ENCODE measurements at regions not wholly inside any gene's neighbourhood (a gene's known extent, or its start where the extent isn't known, plus 50 kb on each side); places are given as distances from the start of the nearest gene placed in this dataset.

DNA sequence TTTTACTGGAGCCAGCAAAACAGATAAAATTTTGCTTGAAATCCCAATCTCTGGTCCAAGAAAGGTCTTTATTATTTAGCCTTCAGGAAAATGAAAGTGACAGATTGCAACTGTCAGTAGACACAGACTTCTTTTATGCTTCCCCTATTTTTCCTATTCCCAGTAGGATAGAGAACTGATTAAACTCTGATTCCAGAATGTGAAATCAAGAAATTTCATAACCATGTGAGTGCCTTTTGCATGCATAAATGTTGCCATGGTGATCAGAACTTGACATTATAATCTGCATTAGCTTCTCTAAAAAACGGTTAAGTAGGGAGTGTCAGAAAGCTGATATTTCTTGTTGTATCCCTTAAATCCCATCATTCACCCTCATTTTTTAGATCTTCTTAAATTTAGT lies 255.2 kb upstream of the GABRA2 start:
- Histone ChIP-seq H2AK5ac (ENCODE audit: low read depth, low read length) (no peak overlapping the region), H2BK120ac (replicated peaks; ENCODE audit: low read depth, low read length) (no peak overlapping the region), H2BK12ac (ENCODE audit: low read depth, low read length) (no peak overlapping the region), H3K27ac (ENCODE audit: low read depth, low read length) (no peak overlapping the region), H3K27me3 (replicated peaks in 1 of 4; ENCODE audit: control insufficient read depth in 3 of 4, extremely low read depth in 1 of 4, insufficient read depth in 3 of 4, low read length in 3 of 4) (no peaks in the 10 kb centered on the region), H3K36me3 (ENCODE audit: control insufficient read depth in 2 of 4, insufficient read depth in 4 of 4, low read length in 3 of 4) (no peaks in the 10 kb centered on the region), H3K23me2 (ENCODE audit: low read depth, low read length) (no peaks in the 10 kb centered on the region), H4K20me1 (replicated peaks in 1 of 2; ENCODE audit: control insufficient read depth in 1 of 2, insufficient read depth in 2 of 2, low read length in 2 of 2) (no peaks in the 10 kb centered on the region), H3K79me2 (ENCODE audit: control insufficient read depth in 1 of 2, insufficient read depth in 2 of 2, low read length in 2 of 2) (no peaks in the 10 kb centered on the region), H3K9ac (replicated peaks in 1 of 4; ENCODE audit: extremely low read depth in 1 of 4, low read depth in 3 of 4, low read length in 3 of 4) (no peak overlapping the region), H3K4ac (replicated peaks; ENCODE audit: insufficient read length, low read depth, low read length) (no peak overlapping the region), H4K5ac (ENCODE audit: insufficient read length, low read depth, low read length) (no peak overlapping the region), H2BK20ac (ENCODE audit: low read length) (no peak overlapping the region), H3K4me1 (replicated peaks in 1 of 4; ENCODE audit: control insufficient read depth in 3 of 4, insufficient read depth in 4 of 4, low read length in 3 of 4) (no peaks in the 10 kb centered on the region; a peak in 1 of 7 replicates), H3K18ac (ENCODE audit: extremely low read depth, low read length) (no peak overlapping the region), H2AFZ (ENCODE audit: low read length) (no peak overlapping the region), H2BK15ac (ENCODE audit: low read length) (no peak overlapping the region), H3K14ac (ENCODE audit: insufficient read length) (no peak overlapping the region), H3K4me3 (ENCODE audit: extremely low read depth in 1 of 4, insufficient read depth in 2 of 4, low read depth in 3 of 4, low read length in 4 of 4) (no peak overlapping the region), H3K4me2 (ENCODE audit: insufficient read depth in 1 of 2, low read depth in 2 of 2, low read length in 2 of 2) (no peak overlapping the region), H3K56ac (replicated peaks; ENCODE audit: insufficient read length, low read depth, low read length) (no peak overlapping the region), H2BK5ac (ENCODE audit: low read depth, low read length) (no peak overlapping the region), H4K91ac (replicated peaks; ENCODE audit: insufficient read length, low read length) (no peak overlapping the region), H3K79me1 (ENCODE audit: low read depth, low read length) (no peaks in the 10 kb centered on the region), H3K9me3 (ENCODE audit: insufficient read depth in 2 of 2, low read depth in 1 of 2, low read length in 1 of 2) (no peaks in the 10 kb centered on the region), H4K8ac (ENCODE audit: extremely low read depth, insufficient read depth, low read length) (no peak overlapping the region), H3K23ac (ENCODE audit: insufficient read length) (no peak overlapping the region)
- no peak for TF ChIP-seq CEBPB (IDR thresholded peaks at IDR 0.05; ENCODE audit: low read depth, low read length)
- no peak for TF ChIP-seq RFX5 (IDR thresholded peaks at IDR 0.05; ENCODE audit: borderline replicate concordance, low read depth, low read length)
- TF ChIP-seq KDM1A (IDR thresholded peaks at IDR 0.05; ENCODE audit: borderline replicate concordance, low read length): no peak
- ChIA-PET CTCF (ENCODE audit: partially characterized antibody) (interaction anchor here (0.6 to 4.8 kb wide), 2 partner anchors 146 to 314 kb away, joined by 3 to 92 read pairs; no protein-coding TSS in a partner anchor), POLR2A (ENCODE audit: partially characterized antibody) (no interaction called here)
- DNase-seq (ENCODE audit: low read depth in 1 of 2, low spot score in 2 of 2) (no peak), FAIRE-seq (no peak)
- 75% methylated on average over 1 of the region's 1 CpG; no CpG with 5 or more reads in 1 of the 2 experiments for WGBS, 2 experiments (ENCODE audit: extremely low coverage in 1 of 2, insufficient coverage in 1 of 2, insufficient read length in 1 of 2, insufficient replicate concordance in 2 of 2, low coverage in 1 of 2, low lambda C conversion rate in 2 of 2, missing lambda C conversion rate in 1 of 2)
